ENCODE measurements at regions not wholly inside any gene's neighbourhood (a gene's known extent, or its start where the extent isn't known, plus 50 kb on each side); places are given as distances from the start of the nearest gene placed in this dataset.

GRCh38 chr17:77637818-77638575, 320.5 kb upstream of the TNRC6C start:
- Mint-ChIP-seq H3K27me3 (ENCODE audit: unreplicated experiment) (peaks cover 48% of the 10 kb centered on the region), H3K4me3 (ENCODE audit: unreplicated experiment) (no peak overlapping the region), H3K4me1 (ENCODE audit: unreplicated experiment) (peaks cover 10% of the 10 kb centered on the region), H3K36me3 (ENCODE audit: unreplicated experiment) (no peaks in the 10 kb centered on the region), H3K9me3 (ENCODE audit: unreplicated experiment) (no peaks in the 10 kb centered on the region), H3K27ac (ENCODE audit: unreplicated experiment) (no peak overlapping the region)
- no peak for DNase-seq (ENCODE audit: extremely low spot score, unreplicated experiment)
- no peak for TF ChIP-seq CTCF (IDR thresholded peaks at IDR 0.05)

- no peak for TF ChIP-seq CTCF (IDR thresholded peaks at IDR 0.05)
- Mint-ChIP-seq H3K36me3 (ENCODE audit: unreplicated experiment) (no peaks in the 10 kb centered on the region), H3K27me3 (ENCODE audit: unreplicated experiment) (peaks cover 51% of the 10 kb centered on the region), H3K4me3 (ENCODE audit: unreplicated experiment) (no peak overlapping the region), H3K27ac (ENCODE audit: unreplicated experiment) (no peak overlapping the region), H3K4me1 (ENCODE audit: unreplicated experiment) (peaks cover 10% of the 10 kb centered on the region), H3K9me3 (ENCODE audit: unreplicated experiment) (no peaks in the 10 kb centered on the region)
- DNase-seq (ENCODE audit: extremely low spot score, unreplicated experiment), result no peak
These were observed 318.3 kb upstream of the TNRC6C start for GRCh38 chr17:77640252-77640651.

- H3K4me1 Mint-ChIP-seq (ENCODE audit: unreplicated experiment), result peaks cover 12% of the 10 kb centered on the region
- peaks cover 46% of the 10 kb centered on the region for H3K27me3 Mint-ChIP-seq (ENCODE audit: unreplicated experiment)
- DNase-seq (ENCODE audit: extremely low spot score, unreplicated experiment), result no peak
- no peak for TF ChIP-seq CTCF (IDR thresholded peaks at IDR 0.05)
- H3K9me3 Mint-ChIP-seq (ENCODE audit: unreplicated experiment), result no peaks in the 10 kb centered on the region
- no peak overlapping the region for H3K27ac Mint-ChIP-seq (ENCODE audit: unreplicated experiment)
- H3K36me3 Mint-ChIP-seq (ENCODE audit: unreplicated experiment), result no peaks in the 10 kb centered on the region
- H3K4me3 Mint-ChIP-seq (ENCODE audit: unreplicated experiment), result no peak overlapping the region
These were observed 317.4 kb upstream of the TNRC6C start for GRCh38 chr17:77640916-77641605.

- TF ChIP-seq CTCF (IDR thresholded peaks at IDR 0.05), result no peak
- no peak for DNase-seq (ENCODE audit: extremely low spot score, unreplicated experiment)
- Mint-ChIP-seq H3K36me3 (ENCODE audit: unreplicated experiment) (no peaks in the 10 kb centered on the region), H3K4me3 (ENCODE audit: unreplicated experiment) (no peak overlapping the region), H3K9me3 (ENCODE audit: unreplicated experiment) (no peaks in the 10 kb centered on the region), H3K27me3 (ENCODE audit: unreplicated experiment) (peaks cover 44% of the 10 kb centered on the region), H3K4me1 (ENCODE audit: unreplicated experiment) (peaks cover 12% of the 10 kb centered on the region), H3K27ac (ENCODE audit: unreplicated experiment) (no peak overlapping the region)
These were observed 316.8 kb upstream of the TNRC6C start for GRCh38 chr17:77641718-77642117.

Data from osteocyte (in vitro differentiated cells).